Amniotic epithelial cell (primary cell): ENCODE measurements at regions not wholly inside any gene's neighbourhood (a gene's known extent, or its start where the extent isn't known, plus 50 kb on each side); places are given as distances from the start of the nearest gene placed in this dataset.
"Not testable (repeated sequence)": the region's sequence is repeated elsewhere in the genome, so short reads cannot be mapped to it uniquely, and the experiment has no call there.

Experiments
- DNase-seq: peaks from one replicate; pipeline ENCODE4 v3.0.0-alpha.2; 2010; ENCODE audit warnings: low read depth

DNA sequence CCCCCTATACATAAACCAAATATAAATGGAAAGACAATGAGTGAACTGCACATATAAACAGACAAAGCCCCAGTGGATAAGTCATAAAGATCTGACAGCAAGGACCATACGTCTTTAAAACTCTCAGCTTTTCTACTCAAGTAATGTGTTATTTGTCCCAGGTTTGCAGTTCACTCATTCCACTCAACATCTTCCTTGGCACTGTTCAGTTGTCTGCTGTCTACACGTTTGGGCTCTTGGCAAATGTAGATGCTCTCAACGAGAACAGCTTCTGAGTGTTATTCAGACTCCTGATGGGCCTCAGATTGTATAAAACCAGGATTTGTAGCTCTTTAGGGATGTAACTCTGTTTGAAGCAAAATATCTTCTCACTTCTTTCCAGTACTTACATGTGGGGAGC is 198.2 kb upstream of the SEMA6A start:
- DNase-seq: no peak

DNA sequence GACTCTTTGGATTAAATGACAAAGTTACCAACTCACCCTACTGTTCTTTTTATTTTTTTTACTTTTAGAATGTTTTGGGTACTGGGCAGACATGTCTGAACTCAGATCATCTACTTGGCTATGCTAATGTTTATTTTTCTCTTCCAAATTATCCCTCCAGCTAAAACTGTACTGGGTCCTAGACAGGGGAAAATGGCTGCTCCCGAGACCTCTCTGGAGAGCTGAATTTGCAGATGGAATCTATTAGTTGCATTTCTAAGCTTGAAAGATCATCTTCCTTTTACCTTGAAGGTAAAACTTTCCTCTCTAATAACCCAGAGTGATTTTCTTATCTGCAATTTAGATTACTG is 197.5 kb upstream of the SEMA6A start:
- no peak for DNase-seq

DNA sequence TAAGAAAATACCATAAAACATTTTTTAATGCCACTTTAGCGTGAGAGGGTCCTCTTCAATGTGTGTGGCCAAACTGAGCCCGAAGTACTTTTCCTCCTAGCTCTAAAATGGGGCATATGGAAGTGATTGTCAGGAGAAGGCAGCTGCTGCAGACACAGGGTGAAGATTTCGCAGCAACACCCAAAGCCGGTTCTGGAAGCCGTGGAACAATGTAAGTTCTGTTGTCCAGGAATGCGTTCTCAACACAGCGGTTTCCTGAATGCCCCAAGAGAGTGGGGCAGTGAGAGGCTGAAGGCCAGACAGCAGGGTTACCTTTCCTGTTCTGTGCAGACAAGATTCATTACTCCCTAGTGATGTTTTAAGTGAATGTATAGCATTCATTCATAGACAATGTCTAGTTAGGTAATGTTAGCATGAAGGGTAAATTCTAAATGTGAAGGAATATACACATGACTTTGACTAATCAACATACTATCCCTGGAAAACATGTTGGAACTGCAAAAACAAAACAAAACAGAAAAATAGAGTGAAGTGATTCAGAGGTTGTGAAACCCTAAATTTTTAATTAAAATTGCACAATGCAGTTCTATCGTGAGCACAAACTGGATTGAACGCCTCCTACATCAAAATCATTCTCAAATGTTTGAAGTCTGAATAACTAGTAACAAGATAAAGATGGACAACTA is 197.0 kb upstream of the SEMA6A start:
- DNase-seq: no peak

DNA sequence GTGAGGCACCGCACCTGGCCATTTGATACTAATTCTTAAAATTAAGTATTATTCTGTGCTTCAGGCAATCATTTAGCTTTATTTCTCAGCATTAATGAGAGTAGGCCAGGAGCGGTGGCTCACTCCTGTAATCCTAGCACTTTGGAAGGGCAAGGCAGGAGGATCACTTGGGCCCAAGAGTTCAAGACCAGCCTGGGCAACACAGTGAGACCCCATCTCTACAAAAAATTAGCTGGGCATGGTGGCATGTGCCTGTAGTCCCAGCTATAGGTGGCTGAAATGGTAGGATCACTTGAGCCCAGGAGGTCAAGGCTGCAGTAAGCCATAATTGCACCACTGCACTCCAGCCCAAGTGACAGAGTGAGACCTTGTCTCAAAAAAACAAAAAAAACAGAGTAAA is 195.3 kb upstream of the SEMA6A start:
- DNase-seq: not testable (repeated sequence)

DNA sequence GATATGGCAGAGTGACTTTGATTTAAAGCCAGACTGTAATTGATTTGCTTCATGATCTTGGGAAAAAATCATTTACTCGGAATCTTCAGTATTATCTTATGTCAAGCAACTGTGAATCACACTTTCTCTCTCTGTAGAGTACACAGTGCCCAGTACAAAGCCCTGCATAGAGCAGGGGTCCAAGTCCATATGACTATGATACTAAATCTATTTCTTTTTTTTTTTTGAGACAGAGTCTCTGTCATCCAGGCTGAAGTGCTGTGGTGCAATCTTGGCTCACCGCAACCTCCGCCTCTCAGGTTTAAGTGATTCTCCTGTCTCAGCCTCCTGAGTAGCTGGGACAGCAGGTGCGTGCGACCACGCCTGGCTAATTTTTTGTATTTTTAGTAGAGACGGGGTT is 194.8 kb upstream of the SEMA6A start:
- DNase-seq: no peak

DNA sequence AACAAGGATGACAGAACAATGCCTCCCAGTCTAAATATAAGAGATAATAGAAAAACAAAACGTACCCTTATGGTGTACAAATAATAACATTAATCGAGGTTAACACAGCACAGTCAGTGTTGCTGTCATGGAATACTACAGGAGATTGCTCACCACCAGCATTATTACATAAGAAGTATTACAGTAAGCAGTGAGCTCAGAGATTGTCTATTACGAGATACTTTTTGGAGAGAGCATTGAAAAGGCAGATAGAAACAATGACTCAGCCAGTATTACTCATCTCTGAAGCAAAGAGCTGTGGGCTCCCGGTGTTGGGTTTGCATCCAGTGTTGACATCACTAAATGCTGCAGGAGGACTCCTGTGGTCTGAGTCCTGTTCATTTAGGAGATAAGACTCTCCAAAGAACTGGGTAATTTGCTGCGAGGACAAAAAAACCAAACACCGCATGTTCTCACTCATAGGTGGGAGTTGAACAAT is 191.9 kb upstream of the SEMA6A start:
- DNase-seq: peak; percentile 48

DNA sequence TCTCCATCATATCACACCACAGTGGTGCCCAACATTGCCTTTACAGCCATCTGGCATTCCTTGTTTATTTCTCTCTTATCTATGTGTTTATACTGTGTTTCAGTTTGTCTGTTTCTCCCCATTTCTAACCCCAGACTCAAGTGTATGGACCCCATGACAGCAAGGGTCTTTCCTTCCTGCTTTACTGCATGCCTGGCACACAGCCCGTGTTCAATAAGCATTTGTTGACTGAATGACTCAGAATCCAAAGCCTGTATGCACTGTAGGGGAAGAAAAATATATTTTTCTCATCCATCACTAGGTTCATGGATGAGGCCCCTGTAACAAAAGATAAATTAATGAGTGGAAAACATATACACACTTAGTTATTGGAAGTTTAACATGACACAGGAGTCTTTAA is 190.8 kb upstream of the SEMA6A start:
- DNase-seq: no peak

DNA sequence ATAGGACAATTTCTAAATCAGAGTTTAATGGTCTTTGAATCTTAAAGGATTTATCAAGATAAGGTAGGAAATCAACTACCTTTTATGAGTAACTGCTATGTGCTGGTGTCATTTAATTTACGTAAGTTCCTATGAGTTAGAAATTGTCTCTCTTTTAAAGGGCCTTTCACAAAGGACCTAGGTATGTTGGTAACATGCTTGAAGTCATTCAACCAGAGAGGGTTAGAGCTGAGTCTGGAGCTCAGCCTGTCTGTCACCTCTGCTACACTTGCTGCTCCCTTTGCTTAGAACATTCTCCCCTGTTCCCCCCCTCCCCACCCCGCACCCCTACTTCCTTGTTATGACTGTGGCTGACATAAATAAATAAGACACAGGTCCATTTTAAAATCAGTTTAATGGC is 190.3 kb upstream of the SEMA6A start:
- no peak for DNase-seq

DNA sequence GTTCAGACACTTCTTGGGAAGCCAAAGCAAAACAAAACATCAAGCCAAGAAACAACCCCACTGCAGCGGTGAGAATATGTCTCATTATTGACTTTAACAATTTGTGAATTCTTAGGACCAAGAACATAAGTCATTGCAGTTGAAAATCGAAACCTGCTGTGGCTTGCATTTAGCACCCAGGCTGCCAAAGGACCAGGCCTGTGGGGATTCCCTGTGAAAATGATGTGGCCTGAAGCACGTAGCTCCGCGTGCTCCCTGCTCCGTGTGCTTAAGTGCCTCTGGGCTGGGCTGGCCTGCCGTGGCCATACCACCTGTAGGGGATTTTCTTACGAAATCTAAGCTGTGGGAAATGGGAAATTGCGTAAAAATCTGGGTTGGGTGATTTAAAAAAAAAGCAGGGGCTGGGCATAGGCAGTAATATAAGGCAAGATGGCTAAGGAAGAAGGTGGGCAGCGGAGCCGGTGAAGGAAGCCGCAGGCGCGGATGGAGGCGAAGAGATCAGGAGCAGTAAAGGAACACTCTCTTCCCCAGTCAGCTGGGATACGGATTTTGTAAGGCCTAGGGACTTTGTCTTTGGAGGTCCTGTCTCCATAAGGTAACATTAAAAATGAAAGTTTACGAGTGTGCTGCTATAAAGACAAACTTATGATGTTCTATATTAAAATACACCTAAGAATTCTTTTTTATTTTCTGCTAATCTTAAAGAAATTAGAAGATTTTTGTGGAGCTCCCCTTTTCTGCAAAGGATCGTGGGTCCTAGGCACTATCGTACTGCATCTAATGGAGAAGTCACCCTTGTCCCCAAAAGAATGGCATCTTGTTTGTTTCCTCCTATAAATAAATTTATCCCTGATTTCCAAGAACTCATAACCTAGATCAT is 189.6 kb upstream of the SEMA6A start:
- no peak for DNase-seq

DNA sequence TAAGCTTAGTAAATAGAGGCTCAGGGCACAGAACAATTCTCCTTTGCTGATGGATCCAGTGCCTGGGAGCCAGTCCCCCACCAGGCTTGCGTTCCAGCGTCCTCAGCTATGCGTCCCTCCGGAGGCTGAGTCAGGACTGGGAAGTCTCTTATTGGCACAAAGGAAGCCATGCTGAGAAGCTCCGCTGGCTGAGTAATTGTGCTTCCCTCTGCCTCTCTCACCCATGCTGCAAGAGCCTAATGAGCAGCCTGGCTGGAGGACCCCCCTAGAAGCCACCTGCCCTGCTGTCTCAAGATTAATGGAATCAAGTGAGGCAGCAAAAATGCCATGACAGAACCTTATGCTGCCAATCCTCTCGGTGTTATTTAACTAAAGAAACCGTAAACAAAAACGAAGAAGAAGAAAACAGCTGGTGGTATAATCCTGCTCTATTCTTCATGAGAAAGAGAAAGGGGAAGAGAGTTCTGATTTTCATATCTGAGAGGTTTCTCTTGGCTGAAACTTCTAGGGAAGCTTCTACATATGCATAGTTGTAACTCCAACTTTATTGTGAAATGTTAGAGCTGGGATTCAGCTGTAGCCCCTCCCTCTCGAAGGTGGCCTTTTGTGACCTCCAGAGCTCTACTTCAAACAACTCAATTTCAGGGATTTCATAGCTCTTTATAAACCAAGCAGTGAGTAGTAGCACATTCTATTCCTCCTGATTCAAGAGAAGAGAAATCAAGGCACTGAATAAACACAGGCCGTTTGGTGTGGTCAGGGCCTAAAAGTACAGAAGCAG is 185.4 kb upstream of the SEMA6A start:
- DNase-seq: no peak

DNA sequence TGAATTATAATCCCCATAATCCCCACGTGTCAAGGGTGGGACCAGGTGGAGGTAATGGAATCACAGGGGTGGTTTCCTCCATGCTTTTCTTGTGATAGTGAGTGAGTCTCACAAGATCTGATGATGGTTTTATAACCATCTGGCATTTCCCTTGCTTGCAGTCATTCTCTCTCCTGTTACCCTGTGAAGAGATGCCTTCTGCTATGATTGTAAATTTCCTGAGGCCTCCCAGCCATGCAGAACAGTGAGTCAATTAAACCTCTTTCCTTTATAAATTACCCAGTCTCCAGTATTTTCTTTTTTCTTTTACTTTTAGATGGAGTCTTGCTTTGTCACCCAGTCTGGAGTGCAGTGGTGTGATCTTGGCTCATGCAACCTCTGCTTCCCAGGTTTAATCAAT is 182.7 kb upstream of the SEMA6A start:
- no peak for DNase-seq

DNA sequence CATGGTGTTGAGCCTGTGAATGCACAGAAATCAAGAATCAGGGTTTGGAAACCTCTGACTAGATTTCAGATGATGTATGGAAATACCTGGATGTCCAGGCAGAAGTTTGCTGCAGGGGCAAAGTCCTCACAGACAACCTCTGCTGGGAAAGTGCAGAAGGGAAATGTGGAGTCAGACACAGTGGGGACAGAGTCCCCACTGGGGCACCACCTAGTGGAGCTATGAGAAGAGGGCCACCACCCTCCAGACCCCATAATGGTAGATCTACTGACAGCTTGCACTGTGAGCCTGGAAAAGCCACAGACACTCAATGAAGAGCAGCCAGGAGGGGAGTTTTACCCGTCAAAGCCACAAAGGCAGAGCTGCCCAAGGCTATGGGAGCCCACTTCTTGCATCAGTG is 181.9 kb upstream of the SEMA6A start:
- DNase-seq: no peak

DNA sequence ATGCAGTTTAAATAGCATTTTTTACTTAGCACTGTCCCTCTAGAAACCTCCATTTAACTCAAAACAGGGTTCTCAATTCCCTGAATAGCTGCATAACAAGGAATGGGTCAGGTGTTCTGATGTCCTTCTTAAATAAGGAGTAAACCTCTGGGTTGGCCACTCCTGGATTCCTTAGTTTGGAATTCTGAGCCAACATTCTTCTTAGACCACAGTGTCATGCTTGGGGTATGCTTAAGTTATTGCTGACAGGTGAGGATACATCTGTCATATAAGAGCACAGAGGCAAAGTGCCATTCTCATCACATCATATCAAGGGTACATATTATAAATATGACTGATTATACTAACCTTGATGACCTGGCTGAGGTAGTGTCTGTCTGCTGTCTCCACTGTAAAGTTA is 179.9 kb upstream of the SEMA6A start:
- no peak for DNase-seq

DNA sequence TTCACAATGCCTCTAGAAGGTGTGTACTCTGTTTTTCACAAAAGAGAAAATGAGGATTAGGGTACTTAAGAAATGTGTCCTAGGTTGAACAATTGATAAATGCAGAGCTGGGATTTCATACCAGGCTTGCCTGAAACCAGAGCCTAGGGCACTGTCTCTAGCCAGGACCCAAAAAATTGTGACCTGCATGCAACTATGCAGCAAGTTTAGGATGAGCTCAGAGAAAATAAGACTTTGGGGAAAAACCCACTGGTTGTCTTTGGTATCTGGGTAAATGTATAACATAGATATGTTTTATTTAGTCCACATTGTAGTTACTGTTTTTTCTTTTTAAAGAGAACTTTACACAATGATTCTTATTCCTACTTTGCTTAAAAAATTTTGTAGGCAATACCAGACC is 177.1 kb upstream of the SEMA6A start:
- DNase-seq: no peak

DNA sequence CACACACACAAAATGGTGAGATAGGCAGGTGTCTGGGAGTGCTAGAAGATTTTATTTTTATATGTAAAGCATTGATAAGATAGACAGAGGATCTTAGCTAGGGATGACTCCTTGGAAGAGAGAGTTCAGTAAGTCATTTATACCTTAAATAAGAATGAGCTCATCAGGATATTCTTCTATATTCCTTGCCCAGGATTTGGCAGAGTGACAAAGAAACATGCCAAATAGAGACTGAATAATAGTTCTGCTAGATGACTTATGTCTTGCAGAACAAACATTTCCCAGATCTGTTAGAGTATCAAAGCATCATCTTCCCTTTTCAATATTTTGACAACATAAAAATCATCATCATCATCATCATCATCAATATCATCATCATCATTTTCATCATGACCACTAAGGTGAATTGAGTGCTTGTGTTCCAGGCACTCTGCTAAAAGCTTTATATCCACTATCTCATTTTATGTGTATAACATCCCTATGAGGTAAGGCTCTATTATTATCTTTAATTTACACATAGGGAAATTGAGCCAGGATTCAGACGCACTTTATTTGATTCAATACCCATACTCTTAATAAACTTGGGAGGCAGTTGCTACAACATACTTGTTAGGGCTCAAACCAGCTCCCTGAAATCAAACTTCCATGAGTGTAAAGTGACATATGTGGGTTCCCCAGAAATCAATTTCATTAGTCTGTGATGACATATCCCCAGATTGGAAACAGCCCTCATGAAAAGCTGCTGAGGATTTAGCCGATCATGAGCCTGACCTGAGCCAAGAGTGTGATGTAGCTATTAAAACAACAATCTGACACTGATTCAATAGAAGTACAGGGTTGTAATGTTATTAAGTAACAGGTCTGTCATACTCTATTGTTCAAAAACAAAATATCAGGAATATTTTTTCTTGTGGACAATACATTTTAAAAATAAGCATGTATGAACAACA is 176.3 kb upstream of the SEMA6A start:
- no peak for DNase-seq

DNA sequence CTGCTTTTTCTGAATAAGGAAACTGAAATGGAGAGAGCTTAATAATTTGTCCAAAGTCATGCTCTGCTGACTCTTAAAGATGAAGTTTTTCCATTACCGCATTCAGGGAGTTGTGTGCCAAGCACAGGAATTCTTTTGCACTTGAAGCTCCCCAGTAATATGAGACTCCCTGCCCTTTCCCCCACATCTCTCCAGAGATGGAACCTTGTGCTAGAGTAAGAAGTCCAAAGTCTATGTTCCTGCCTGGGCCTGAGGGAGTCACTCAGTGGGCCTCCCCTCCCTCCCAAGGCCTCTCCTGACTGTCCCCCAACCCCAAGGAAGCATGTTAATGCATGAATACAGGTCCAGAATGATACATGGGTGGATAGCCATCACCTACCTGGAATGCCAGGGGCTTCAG is 173.3 kb upstream of the SEMA6A start:
- no peak for DNase-seq

DNA sequence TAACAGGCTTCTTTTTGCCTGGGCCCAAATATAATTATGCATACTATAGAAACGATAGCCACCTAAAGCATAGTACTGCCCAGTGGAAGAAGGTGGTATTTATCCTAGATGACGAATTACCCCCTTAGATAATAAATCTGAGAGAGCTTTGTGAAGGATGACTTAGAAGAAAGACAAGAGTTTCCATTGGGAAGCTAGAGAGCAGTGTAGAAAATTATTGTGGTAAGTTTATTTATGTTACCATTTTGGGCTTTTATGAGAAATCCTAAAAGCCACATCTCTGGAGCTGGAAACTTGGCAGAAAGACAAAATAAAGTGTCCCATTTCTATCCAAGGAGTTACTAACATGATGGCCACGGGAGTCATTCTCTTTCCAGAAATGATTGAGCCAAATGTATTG is 172.0 kb upstream of the SEMA6A start:
- DNase-seq: no peak

DNA sequence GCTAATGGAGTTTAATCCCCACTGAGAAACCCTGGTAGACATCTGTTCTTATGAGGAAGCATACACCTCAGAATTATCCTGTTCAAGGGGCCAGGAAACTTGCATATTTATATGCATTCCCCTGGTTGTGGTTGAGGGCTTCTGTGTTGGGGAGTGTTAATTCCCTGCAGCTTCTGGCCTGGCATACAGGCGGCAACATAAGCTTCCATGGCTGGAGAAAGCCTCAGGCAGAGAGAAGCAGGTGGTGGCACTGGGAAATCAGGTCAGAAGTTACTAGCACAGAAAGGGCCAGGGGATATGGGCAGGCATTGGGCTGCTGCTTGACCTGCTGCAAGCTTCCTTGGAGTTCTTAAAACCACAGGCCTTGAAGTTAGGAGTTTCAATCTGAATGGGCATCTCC is 166.1 kb upstream of the SEMA6A start:
- DNase-seq: no peak

DNA sequence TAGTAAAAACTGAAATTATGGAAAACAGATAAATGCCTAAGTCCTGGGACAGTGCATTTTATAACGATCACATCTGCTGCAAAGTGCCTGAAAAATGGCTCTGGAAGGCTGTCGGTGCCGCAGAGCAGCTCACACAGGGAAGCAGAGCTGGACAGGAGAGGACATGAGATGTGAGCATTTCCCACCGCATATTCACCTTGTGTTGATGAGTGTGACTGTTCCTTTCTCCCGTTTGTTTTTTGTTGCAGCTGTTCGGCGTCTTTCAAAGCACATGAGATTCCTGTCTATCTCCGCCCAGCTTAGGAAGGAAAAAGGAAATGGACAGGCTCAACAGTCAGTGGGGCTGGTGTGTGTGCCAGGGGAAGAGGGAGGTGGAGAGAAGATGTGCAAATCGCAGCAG is 164.9 kb upstream of the SEMA6A start:
- no peak for DNase-seq

DNA sequence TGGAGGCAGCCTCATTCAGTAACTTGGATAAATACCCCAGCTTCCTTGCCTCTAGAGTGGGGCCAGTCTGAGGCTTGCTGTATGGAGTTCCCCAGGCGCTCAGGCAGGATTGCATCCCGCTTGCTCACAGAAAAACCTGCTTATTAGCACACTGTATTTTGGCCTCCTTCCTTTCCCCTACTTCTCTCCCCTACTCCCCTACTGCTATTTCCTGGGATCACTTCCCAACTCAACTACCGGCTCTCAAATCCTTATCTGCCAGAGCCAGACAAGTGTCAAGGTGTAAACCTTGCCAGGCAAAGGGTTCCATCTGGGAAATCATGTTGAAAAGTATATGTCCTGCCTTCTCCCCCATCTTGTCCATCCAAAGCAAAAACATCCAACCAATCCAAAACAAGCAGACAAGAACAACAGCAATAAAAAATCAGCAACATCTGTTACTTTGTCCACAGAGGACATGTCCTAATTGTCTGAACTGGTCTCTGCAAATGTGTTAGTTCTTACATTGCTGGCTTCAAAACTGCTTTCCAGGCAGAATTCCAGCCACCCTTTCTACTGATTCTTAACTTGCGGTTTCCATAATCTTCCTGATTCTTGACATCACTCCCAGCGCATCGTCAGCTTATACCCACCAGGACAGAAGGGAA is 164.1 kb upstream of the SEMA6A start:
- no peak for DNase-seq

DNA sequence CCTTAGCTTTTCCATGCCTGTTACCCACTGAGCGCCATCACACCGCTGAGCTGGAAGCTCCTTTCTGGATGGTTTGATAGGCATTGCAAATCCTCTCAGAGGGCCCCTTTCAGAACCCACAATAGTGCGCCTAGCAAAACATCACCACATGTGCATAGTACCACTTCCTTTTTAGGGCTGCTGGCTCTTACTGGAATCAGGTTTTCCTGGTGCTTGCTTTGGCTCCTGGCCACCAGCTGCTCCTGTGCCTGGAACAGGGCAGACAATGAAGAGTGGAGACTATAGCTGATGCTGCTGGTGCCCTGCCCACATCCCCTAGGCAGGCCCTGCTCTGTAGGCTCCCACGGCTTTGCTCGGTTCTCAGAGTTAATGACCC is 163.6 kb upstream of the SEMA6A start:
- DNase-seq: no peak
